ENCODE measurements at regions not wholly inside any gene's neighbourhood (a gene's known extent, or its start where the extent isn't known, plus 50 kb on each side); places are given as distances from the start of the nearest gene placed in this dataset.

DNA sequence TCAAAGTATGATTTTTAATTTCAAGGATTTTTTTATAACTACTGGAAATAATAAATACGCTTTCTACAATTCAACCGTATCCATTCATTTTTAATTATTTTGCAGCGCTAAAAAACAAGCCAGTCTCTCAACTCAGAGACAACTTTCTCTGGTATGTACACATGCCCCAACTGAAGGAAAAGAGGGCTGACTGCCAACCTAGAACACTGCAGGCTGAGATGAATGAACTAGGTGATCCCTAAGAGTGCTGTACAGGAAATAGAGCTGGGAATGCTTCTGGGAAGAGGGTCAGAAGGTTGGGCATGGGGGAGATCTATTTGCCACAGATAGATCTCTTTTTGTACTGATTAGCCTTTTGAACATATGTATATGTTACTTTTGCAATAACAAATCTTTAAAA lies 460.1 kb downstream of the NR4A2 start:
- Histone ChIP-seq H3K36me3 (ENCODE audit: insufficient read depth, low read length) (no peaks in the 10 kb centered on the region), H3K4me3 (no peak overlapping the region), H3K9ac (ENCODE audit: insufficient read length) (no peak overlapping the region), H3K27ac (no peak overlapping the region), H3K9me3 (ENCODE audit: low read depth, low read length) (no peaks in the 10 kb centered on the region)
- TF ChIP-seq FOXP2 (optimal IDR thresholded peaks at IDR 0.05; ENCODE audit: control extremely low read depth, extremely low read length, insufficient read depth) = no peak
- TF ChIP-seq EZH2 (IDR thresholded peaks at IDR 0.05) = no peak
- no peak for TF ChIP-seq POLR2AphosphoS5 (IDR thresholded peaks at IDR 0.05; ENCODE audit: borderline replicate concordance, low read depth, low read length)
- no peak for DNase-seq (ENCODE audit: low read depth, low spot score)

DNA sequence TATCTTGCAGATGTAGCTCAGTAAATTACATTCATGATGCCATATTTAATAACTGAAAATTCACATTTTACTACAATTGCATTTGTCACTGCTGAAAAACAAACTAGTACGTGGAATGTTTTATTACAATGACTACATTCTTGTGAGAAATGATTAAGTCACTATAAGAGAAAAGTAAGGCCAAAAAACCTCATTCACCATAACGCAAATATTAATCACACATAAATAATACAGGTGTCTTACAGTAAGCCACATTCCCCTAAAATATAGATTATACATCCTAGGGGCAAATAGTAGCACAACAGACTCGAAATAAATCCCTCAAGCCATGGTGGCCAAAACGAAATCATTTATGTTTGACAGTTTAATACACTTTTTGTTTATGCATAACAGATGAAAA lies 460.6 kb downstream of the NR4A2 start:
- H3K9me3 ChIP-seq (ENCODE audit: low read depth, low read length) = no peaks in the 10 kb centered on the region
- H3K27ac ChIP-seq = no peak overlapping the region
- TF ChIP-seq EZH2 (IDR thresholded peaks at IDR 0.05) (no peak), FOXP2 (optimal IDR thresholded peaks at IDR 0.05; ENCODE audit: control extremely low read depth, extremely low read length, insufficient read depth) (no peak), POLR2AphosphoS5 (IDR thresholded peaks at IDR 0.05; ENCODE audit: borderline replicate concordance, low read depth, low read length) (no peak)
- H3K9ac ChIP-seq (ENCODE audit: insufficient read length) = no peak overlapping the region
- no peaks in the 10 kb centered on the region for H3K36me3 ChIP-seq (ENCODE audit: insufficient read depth, low read length)
- no peak for DNase-seq (ENCODE audit: low read depth, low spot score)
- H3K4me3 ChIP-seq = no peak overlapping the region

DNA sequence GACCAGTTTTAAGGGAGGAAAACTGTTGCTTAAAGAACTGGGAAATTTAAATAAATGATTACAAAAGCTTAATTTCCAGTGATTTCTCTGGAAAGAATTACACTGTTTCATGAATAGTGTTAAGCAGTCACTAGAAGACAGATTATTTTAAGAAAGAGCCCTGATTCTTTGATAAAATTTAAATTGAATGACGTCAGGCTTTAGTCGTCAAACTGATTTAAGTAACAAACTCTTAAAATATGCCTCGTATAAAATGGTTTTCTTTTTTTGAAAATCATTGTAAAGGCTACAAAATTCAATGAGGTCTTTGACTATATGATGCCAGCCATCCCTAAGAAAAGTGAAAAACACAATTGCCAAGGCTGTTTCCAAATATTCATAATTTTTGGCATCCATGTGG lies 465.0 kb downstream of the NR4A2 start:
- Histone ChIP-seq H3K27ac (no peak overlapping the region), H3K36me3 (ENCODE audit: insufficient read depth, low read length) (no peaks in the 10 kb centered on the region), H3K4me3 (no peak overlapping the region), H3K9me3 (ENCODE audit: low read depth, low read length) (no peaks in the 10 kb centered on the region), H3K9ac (ENCODE audit: insufficient read length) (no peak overlapping the region)
- DNase-seq (ENCODE audit: low read depth, low spot score) = no peak
- TF ChIP-seq POLR2AphosphoS5 (IDR thresholded peaks at IDR 0.05; ENCODE audit: borderline replicate concordance, low read depth, low read length) = no peak
- no peak for TF ChIP-seq EZH2 (IDR thresholded peaks at IDR 0.05)
- TF ChIP-seq FOXP2 (optimal IDR thresholded peaks at IDR 0.05; ENCODE audit: control extremely low read depth, extremely low read length, insufficient read depth) = no peak

DNA sequence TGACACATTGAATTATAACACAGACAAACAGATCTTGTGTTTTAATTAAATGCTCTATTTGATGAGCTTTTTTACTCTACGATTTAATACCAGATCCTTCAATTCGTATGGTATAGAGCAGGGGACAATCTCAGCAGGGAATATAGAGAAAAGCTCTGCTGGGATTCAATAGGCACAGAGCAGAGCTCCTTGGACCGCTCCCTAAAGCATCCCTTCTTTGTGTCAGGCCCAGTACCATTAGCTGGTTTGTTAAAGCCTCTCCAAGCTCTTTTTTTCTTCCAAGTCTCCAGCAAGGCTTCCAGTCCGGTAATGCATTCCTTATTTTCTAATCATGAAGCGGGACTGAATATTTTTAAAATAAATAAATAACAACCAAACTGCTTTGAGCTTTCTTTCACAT lies 466.0 kb downstream of the NR4A2 start:
- Histone ChIP-seq H3K9ac (ENCODE audit: insufficient read length) (no peak overlapping the region), H3K9me3 (ENCODE audit: low read depth, low read length) (no peaks in the 10 kb centered on the region), H3K36me3 (ENCODE audit: insufficient read depth, low read length) (no peaks in the 10 kb centered on the region), H3K4me3 (no peak overlapping the region), H3K27ac (no peak overlapping the region)
- DNase-seq (ENCODE audit: low read depth, low spot score) = no peak
- TF ChIP-seq POLR2AphosphoS5 (IDR thresholded peaks at IDR 0.05; ENCODE audit: borderline replicate concordance, low read depth, low read length) = no peak

DNA sequence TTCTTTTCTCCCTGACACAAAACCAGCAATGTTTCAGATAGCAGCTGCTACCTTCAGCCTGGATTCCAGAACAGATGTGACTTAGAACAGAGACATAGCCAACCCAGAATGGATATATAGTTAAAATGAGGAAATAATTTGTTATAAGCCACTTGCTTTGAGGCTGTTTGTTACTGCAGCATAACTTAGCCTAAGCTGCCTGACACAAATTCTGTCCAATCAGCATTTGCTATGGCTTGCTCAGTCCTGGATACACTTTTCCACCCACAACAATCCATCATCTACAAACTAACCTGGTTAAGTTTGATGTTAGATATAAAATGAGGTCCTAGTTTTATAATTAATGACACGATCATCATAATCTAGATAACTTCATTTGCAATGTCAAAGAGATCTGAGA lies 480.4 kb downstream of the NR4A2 start:
- no peak overlapping the region for H3K4me3 ChIP-seq
- TF ChIP-seq FOXP2 (optimal IDR thresholded peaks at IDR 0.05; ENCODE audit: control extremely low read depth, extremely low read length, insufficient read depth) (no peak), POLR2AphosphoS5 (IDR thresholded peaks at IDR 0.05; ENCODE audit: borderline replicate concordance, low read depth, low read length) (no peak), EZH2 (IDR thresholded peaks at IDR 0.05) (no peak)
- no peak for DNase-seq (ENCODE audit: low read depth, low spot score)
- no peak overlapping the region for H3K9ac ChIP-seq (ENCODE audit: insufficient read length)
- no peaks in the 10 kb centered on the region for H3K36me3 ChIP-seq (ENCODE audit: insufficient read depth, low read length)
- no peaks in the 10 kb centered on the region for H3K9me3 ChIP-seq (ENCODE audit: low read depth, low read length)
- H3K27ac ChIP-seq = no peak overlapping the region

DNA sequence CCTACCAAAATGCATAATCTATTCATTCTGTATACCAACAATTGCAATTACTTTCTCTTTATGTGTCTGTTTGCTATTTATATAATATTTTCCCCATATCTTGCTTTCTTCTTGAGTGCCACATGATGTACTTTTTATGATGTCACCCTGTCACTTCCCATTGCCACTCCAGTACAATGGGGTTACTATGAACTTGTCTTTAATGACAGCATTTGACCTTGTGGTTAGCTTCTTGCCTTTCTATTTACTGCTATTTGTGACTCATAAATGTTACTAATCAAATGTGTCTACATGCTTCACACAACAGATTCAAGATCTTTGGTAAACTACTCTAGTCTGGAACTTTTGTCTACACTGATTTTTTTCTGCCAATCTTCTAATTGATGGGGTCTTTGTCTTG lies 486.3 kb downstream of the NR4A2 start:
- no peak overlapping the region for H3K27ac ChIP-seq
- H3K4me3 ChIP-seq = no peak overlapping the region
- no peaks in the 10 kb centered on the region for H3K9me3 ChIP-seq (ENCODE audit: low read depth, low read length)
- no peak overlapping the region for H3K9ac ChIP-seq (ENCODE audit: insufficient read length)
- TF ChIP-seq POLR2AphosphoS5 (IDR thresholded peaks at IDR 0.05; ENCODE audit: borderline replicate concordance, low read depth, low read length) (no peak), EZH2 (IDR thresholded peaks at IDR 0.05) (no peak), FOXP2 (optimal IDR thresholded peaks at IDR 0.05; ENCODE audit: control extremely low read depth, extremely low read length, insufficient read depth) (no peak)
- no peaks in the 10 kb centered on the region for H3K36me3 ChIP-seq (ENCODE audit: insufficient read depth, low read length)
- DNase-seq (ENCODE audit: low read depth, low spot score) = no peak

DNA sequence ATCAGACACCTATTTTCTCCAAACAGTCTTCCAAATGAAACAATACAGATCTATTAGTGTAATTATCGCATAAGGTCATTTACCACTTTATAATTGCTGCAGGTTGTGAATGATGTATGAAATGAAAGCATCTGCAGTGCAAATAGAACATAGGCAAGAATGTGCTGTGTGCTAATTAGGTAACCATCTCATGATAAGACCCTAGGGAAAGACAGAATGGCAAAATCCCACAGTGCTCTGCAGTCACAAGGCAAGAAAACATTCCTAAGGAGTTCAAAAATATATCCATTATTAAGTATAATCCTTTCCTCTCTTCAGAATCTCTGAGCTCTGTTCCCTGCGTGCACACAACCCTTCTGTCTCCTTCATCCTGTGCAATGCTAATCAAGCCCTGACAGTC lies 488.1 kb downstream of the NR4A2 start:
- Histone ChIP-seq H3K4me3 (peak overlapping the region; percentile 17), H3K9ac (ENCODE audit: insufficient read length) (no peak overlapping the region), H3K9me3 (ENCODE audit: low read depth, low read length) (no peaks in the 10 kb centered on the region), H3K36me3 (ENCODE audit: insufficient read depth, low read length) (no peaks in the 10 kb centered on the region), H3K27ac (0 out of 2 replicates have a peak overlapping the region, but pooled peaks have one; percentile 58)
- DNase-seq (ENCODE audit: low read depth, low spot score) = no peak
- no peak for TF ChIP-seq POLR2AphosphoS5 (IDR thresholded peaks at IDR 0.05; ENCODE audit: borderline replicate concordance, low read depth, low read length)
- no peak for TF ChIP-seq FOXP2 (optimal IDR thresholded peaks at IDR 0.05; ENCODE audit: control extremely low read depth, extremely low read length, insufficient read depth)
- no peak for TF ChIP-seq EZH2 (IDR thresholded peaks at IDR 0.05)

DNA sequence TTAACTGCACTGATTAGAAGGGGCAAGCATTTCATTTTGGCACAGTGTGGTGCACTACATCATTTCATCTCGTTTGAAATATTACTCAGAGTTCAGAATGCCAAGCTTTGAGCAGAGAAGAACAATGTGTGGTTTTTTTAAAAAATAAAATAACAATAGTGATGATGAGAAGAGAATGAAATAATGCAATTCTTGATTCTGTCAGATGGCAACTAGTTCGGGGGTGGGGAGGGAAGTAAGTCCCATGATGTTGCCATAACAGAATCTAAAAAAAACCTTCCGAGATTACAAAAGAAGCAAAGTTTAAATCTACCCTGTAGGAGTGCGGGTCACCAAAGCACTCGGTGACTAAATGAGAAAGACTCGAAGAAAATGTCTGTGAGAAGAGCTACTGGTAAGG lies 490.4 kb downstream of the NR4A2 start:
- TF ChIP-seq EZH2 (IDR thresholded peaks at IDR 0.05) (no peak), POLR2AphosphoS5 (IDR thresholded peaks at IDR 0.05; ENCODE audit: borderline replicate concordance, low read depth, low read length) (no peak), FOXP2 (optimal IDR thresholded peaks at IDR 0.05; ENCODE audit: control extremely low read depth, extremely low read length, insufficient read depth) (no peak)
- Histone ChIP-seq H3K4me3 (peak overlapping the region; percentile 26; the same call in 1 of the 2 replicates), H3K9ac (ENCODE audit: insufficient read length) (no peak overlapping the region), H3K9me3 (ENCODE audit: low read depth, low read length) (no peaks in the 10 kb centered on the region), H3K27ac (peak overlapping the region; percentile 92), H3K36me3 (ENCODE audit: insufficient read depth, low read length) (no peaks in the 10 kb centered on the region)
- no peak for DNase-seq (ENCODE audit: low read depth, low spot score)

DNA sequence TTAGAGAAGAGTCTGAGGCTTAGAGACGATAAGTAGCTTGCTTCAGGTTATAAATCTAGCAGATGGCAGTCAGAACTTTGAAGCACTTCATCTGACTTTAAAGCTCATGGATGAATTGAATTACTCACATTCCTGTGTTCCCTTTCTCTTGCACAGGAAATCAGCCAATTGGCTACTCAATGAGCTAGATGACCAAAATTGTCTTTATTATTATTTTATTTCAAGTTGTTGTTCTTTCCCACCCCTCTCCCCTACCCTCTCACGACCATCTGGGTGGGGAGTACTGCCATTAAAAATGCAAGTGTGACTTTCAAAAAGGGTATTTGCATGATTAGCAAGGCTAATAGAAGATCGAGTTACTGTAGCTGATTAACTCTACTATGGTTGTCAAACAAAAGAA lies 491.1 kb downstream of the NR4A2 start:
- no peaks in the 10 kb centered on the region for H3K9me3 ChIP-seq (ENCODE audit: low read depth, low read length)
- peak overlapping the region; percentile 26; the same call in 1 of the 2 replicates for H3K4me3 ChIP-seq
- DNase-seq (ENCODE audit: low read depth, low spot score) = no peak

More for the DNA sequence above, 491.1 kb downstream of the NR4A2 start:
- TF ChIP-seq FOXP2 (optimal IDR thresholded peaks at IDR 0.05; ENCODE audit: control extremely low read depth, extremely low read length, insufficient read depth) (no peak), EZH2 (IDR thresholded peaks at IDR 0.05) (no peak), POLR2AphosphoS5 (IDR thresholded peaks at IDR 0.05; ENCODE audit: borderline replicate concordance, low read depth, low read length) (no peak)
- no peak overlapping the region for H3K9ac ChIP-seq (ENCODE audit: insufficient read length)
- H3K27ac ChIP-seq = peak overlapping the region; percentile 92
- no peaks in the 10 kb centered on the region for H3K36me3 ChIP-seq (ENCODE audit: insufficient read depth, low read length)
